ENCODE measurements at regions not wholly inside any gene's neighbourhood (a gene's known extent, or its start where the extent isn't known, plus 50 kb on each side); places are given as distances from the start of the nearest gene placed in this dataset.

DNA sequence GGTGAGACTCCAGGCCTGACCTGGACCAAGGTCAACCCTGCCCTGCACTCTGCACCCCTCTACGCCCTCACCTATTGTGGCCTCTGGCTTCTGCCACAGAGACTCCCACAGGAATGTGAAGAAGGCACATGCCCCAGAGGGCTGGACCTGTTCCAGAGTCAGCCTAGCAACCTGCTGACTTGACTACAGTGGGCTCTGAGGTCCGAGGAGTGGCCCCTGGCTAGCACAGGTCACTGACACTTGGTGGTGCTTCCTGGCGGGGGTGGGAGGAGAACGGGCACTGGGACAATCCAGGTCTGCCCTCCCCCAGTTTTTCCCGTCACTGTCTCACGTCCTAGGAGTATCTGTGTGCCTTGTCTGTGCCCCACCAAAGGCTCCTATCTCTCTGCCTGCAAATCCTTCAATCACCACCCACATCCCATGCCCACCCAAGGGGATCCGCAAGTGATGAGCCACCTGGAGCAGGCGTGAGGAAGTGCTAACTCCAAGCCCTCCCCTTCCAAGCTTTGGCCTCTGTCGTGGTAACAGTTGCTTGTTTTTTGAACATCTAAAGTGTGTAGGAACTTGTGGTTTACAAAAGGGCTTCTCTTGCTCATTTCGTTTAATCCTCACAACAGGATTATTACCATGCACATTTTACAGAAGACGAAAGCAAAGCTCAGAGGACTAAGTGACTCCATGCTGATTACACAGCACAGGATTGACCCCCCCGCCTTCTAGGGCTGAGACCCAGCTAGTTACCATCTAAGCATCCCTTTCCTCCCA lies 86.2 kb downstream of the MCFD2 start:
- DNase-seq = no peak
- peaks cover 0 to 6% (median 0%) of the 10 kb centered on the region in 4 donors for H3K9me3 ChIP-seq
- H3K4me3 ChIP-seq = no peak overlapping the region
- no peaks in the 10 kb centered on the region for H3K4me1 ChIP-seq
- TF ChIP-seq CTCF (IDR thresholded peaks at IDR 0.05) (no peak), POLR2A (IDR thresholded peaks at IDR 0.05) (no peak)
- no peak overlapping the region for H3K27ac ChIP-seq
- H3K36me3 ChIP-seq = no peaks in the 10 kb centered on the region
- H3K27me3 ChIP-seq = no peaks in the 10 kb centered on the region

DNA sequence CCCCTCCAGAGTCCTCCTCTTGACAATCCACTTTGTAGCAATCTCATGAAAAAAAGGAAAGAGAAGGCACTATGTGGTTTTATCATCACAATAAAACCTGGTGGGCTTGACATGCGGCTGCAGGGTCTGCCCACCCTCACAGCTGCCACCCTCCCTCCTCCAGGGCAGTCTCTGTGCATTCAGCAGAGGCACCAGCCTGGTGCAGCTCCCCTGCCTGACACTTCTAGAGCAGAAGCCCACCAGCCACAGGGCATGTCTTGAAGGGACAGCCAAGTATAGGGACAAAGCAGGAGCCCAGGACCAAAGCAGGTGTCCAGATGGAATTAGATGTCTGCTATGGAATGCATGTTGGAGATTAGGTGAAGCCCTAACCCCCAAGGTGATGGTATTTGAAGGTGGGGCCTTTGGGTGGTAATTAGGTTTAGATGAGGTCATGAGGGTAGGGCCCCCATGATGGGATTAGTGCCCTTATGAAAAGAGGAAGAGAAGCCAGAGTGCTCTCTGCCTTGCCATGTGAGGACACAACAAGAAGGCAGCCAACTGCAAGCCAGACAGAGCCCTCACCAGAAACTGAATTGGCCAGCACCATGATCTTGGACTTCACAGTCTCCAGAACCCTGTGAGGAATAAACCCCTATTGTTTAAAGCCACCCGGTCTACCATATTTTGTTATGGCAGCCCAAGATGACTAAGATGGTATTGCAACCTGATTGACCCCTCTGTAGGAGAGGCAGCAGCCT lies 86.9 kb downstream of the MCFD2 start:
- no peaks in the 10 kb centered on the region for H3K4me1 ChIP-seq
- no peak overlapping the region for H3K4me3 ChIP-seq
- DNase-seq = no peak
- TF ChIP-seq POLR2A (IDR thresholded peaks at IDR 0.05) (no peak), CTCF (IDR thresholded peaks at IDR 0.05) (no peak)
- no peaks in the 10 kb centered on the region for H3K27me3 ChIP-seq
- no peaks in the 10 kb centered on the region for H3K36me3 ChIP-seq
- no peak overlapping the region for H3K27ac ChIP-seq
- H3K9me3 ChIP-seq = peaks cover 0 to 6% (median 0%) of the 10 kb centered on the region in 4 donors

DNA sequence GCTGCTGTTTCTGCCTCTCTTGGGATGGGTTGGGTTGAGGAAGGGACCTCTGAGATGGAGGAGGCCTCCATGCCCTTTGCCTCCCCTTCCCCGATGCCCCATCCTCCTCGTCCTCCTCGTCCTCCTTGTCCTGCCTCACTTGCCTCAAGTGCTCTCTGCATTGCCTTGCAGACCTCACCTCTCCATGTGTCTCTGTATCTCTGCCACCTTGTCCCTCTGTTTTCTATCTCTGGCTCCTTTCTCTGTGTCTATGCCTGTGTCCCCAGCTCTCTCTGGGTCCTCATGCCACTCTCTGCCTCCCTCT lies 87.5 kb downstream of the MCFD2 start:
- Histone ChIP-seq H3K4me3 (no peak overlapping the region), H3K9me3 (peaks cover 0 to 6% (median 0%) of the 10 kb centered on the region in 4 donors), H3K4me1 (no peaks in the 10 kb centered on the region), H3K36me3 (no peaks in the 10 kb centered on the region), H3K27me3 (no peaks in the 10 kb centered on the region), H3K27ac (no peak overlapping the region)
- no peak for DNase-seq
- no peak for TF ChIP-seq CTCF (IDR thresholded peaks at IDR 0.05)
- no peak for TF ChIP-seq POLR2A (IDR thresholded peaks at IDR 0.05)

GRCh38 chr2:46827274-46828134 lies 88.1 kb downstream of the MCFD2 start:
- Histone ChIP-seq H3K36me3 (no peaks in the 10 kb centered on the region), H3K9me3 (peaks cover 0 to 6% (median 0%) of the 10 kb centered on the region in 4 donors), H3K27ac (no peak overlapping the region), H3K4me1 (no peaks in the 10 kb centered on the region), H3K27me3 (no peaks in the 10 kb centered on the region), H3K4me3 (no peak overlapping the region)
- DNase-seq = no peak
- TF ChIP-seq POLR2A (IDR thresholded peaks at IDR 0.05) (no peak), CTCF (IDR thresholded peaks at IDR 0.05) (no peak)

- TF ChIP-seq POLR2A (IDR thresholded peaks at IDR 0.05) (no peak), CTCF (IDR thresholded peaks at IDR 0.05) (no peak)
- no peaks in the 10 kb centered on the region for H3K27me3 ChIP-seq
- H3K36me3 ChIP-seq = no peaks in the 10 kb centered on the region
- no peaks in the 10 kb centered on the region for H3K4me1 ChIP-seq
- no peak for DNase-seq
- H3K4me3 ChIP-seq = no peak overlapping the region
- no peak overlapping the region for H3K27ac ChIP-seq
- peaks cover 0 to 6% (median 0%) of the 10 kb centered on the region in 4 donors for H3K9me3 ChIP-seq
Measured at GRCh38 chr2:46826569-46827245, 88.9 kb downstream of the MCFD2 start.

All from Peyer's patch (tissue), 4 donors.